AG04449 (cell line): ENCODE measurements at regions not wholly inside any gene's neighbourhood (a gene's known extent, or its start where the extent isn't known, plus 50 kb on each side); places are given as distances from the start of the nearest gene placed in this dataset.

Source experiments
- CTCF ChIA-PET: fragments of 350-600 bp; formaldehyde crosslinking; extraction: SDS; loops from one replicate; lab custom pipeline; 2021; ENCODE audit warnings: antibody characterized with exemption; lab: Yijun Ruan, JAX
- POLR2A ChIA-PET: fragments of 400-600, 350-600 bp; formaldehyde crosslinking; extraction: SDS; loops from one replicate; lab custom pipeline; 2020; ENCODE audit warnings: antibody characterized with exemption, inconsistent platforms; lab: Yijun Ruan, JAX
- DNase-seq: peaks from one replicate; pipeline ENCODE4 v3.0.0-alpha.2; 2010; ENCODE audit warnings: low read depth, low spot score
- H3K4me3 ChIP-seq: 2 replicates; pipeline ENCODE4 v1.5.1; 2011; ENCODE audit warnings: low read depth, mild to moderate bottlenecking, control low read depth, low read length
- CTCF ChIP-seq: IDR thresholded peaks from one replicate; pipeline ENCODE4 v1.5.1; 2011; ENCODE audit warnings: mild to moderate bottlenecking, moderate library complexity, low read length, control low read depth, inconsistent platforms; ENCODE audit not compliant: insufficient read depth; ENCODE audit errors: missing control alignments

DNA sequence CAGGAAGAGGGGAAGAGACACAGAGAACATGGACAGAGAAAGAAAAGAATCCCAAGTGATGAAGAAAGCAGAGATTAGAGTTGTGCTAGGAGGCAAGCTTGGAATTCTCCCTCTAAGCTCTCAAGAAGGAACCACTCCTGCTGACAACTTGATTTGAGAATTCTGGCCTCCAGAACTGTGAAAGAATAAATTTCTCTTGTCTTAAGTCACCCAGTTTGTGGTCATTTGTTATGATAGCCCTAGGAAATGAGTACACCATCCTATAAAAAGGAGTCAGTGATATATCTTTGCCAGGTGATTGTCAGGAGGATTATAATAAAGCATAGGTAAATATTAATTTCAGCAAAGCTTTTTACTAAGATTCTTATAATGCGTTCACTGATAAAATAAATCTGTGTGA, 82.7 kb upstream of the TFEC start:
- ChIA-PET POLR2A (no interaction called here), CTCF (interaction anchor here (1.5 kb wide), 1 partner anchor 10 kb away, joined by 3 read pairs; no protein-coding TSS in a partner anchor)
- TF ChIP-seq CTCF = no peak

GRCh38 chr7:116120839-116121238, 89.5 kb upstream of the TES start:
- CTCF ChIA-PET = interaction anchor here (0.9 kb wide), 1 partner anchor 12 kb away, joined by 3 read pairs; no protein-coding TSS in a partner anchor
- POLR2A ChIA-PET = no interaction called here
- no peak overlapping the region for H3K4me3 ChIP-seq
- no peak for TF ChIP-seq CTCF
- no peak for DNase-seq

More for the DNA sequence above, 82.7 kb upstream of the TFEC start:
- H3K4me3 ChIP-seq = no peak overlapping the region
- DNase-seq = no peak

DNA sequence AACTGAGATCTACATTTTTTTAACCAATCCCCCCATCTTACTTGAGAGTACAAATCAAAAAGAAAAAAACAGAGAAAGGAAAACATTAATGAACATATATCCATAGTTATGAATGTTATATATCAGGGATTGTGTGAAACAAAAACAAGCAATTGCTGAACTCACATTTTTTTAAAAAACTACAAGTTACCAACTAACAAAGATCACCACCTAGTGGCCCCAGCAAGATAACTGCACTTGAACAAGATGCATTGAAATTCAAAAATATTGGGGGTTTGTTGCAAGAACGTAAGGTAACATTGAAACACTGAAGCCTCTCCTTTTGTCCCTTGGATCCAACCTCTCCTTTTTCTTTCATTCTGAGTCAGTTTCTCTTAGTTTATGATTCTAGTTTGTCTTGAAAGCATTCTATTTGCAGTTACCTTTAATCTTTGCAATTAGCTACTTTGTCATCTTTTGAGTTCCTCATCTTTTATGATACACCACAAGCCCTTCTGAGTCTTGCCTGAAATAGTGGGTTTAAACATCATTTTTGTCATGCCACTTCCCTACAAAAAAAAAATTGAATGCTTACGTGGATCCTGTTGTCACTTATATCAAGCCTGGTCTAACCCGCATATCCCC, 87.3 kb upstream of the TES start:
- DNase-seq = peak; percentile 10
- TF ChIP-seq CTCF = peak; percentile 45
- ChIA-PET POLR2A (no interaction called here), CTCF (interaction anchor here (0.6 to 3.2 kb wide), 8 partner anchors 9 to 1255 kb away, joined by 3 to 11 read pairs (median 3); no protein-coding TSS in a partner anchor)
- no peak overlapping the region for H3K4me3 ChIP-seq

- DNase-seq = no peak
- POLR2A ChIA-PET = no interaction called here
- no peak for TF ChIP-seq CTCF
- CTCF ChIA-PET = interaction anchor here (0.7 to 1.4 kb wide), 3 partner anchors 9 to 1331 kb away, joined by 3 to 5 read pairs (median 3); no protein-coding TSS in a partner anchor
- H3K4me3 ChIP-seq = no peak overlapping the region
Observed at GRCh38 chr7:116128139-116128538, 82.2 kb upstream of the TES start.

DNA sequence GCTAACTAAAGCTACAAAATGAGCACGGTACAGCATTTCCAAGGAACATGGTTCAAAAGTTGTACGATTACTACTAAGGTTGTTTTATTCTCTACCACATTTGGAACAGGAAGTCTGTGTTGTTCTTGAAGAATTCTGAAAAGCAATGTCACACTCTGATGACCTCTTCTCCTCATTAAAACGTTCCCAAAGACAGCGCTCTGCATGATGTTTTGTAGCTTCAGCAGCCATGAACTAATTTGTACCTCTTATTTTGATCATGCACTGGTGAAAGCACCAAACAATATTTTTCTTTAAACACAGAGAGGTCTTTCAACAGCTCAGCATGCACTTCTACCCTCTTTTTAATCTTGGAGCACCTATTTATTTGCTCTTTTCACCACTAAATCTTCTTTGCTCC, 75.0 kb upstream of the TES start:
- no peak overlapping the region for H3K4me3 ChIP-seq
- DNase-seq = no peak
- no peak for TF ChIP-seq CTCF
- POLR2A ChIA-PET = no interaction called here
- CTCF ChIA-PET = interaction anchor here (1.3 to 2.6 kb wide), 7 partner anchors 8 to 456 kb away, joined by 3 to 14 read pairs (median 7); no protein-coding TSS in a partner anchor

DNA sequence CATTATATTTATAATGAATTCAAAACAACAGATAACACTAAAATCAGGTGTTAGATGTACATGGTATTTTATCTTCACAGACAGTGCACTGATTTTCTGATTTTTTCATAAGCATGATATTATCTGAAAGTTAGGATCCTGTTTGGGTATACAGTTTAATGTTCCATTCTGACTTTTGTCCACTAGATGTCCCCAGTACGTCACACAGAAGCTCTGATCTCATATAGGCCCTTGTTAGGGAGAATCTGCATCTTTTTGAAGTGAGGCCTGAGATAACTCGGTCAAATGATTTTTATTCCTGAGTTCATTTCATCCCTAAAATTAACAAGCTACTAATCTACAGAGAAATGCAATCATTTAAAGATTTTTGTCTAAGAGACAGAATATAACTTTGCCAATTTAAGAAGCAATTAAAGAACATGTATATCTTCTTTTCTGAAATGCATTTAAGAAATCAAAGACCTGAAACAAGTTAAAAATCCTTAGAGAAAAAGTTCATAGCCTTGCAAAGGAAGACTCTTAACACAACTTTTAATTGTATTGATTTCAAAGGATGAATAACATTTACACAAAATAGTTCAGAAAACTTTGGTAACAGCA, 72.0 kb upstream of the TES start:
- DNase-seq = peak; percentile 23
- no peak overlapping the region for H3K4me3 ChIP-seq
- ChIA-PET CTCF (interaction anchor here (0.6 to 3.5 kb wide), 37 partner anchors 8 to 453 kb away, joined by 3 to 36 read pairs (median 6); no protein-coding TSS in a partner anchor), POLR2A (no interaction called here)
- TF ChIP-seq CTCF = peak; percentile 64
